ENCODE measurements at regions not wholly inside any gene's neighbourhood (a gene's known extent, or its start where the extent isn't known, plus 50 kb on each side); places are given as distances from the start of the nearest gene placed in this dataset.

DNA sequence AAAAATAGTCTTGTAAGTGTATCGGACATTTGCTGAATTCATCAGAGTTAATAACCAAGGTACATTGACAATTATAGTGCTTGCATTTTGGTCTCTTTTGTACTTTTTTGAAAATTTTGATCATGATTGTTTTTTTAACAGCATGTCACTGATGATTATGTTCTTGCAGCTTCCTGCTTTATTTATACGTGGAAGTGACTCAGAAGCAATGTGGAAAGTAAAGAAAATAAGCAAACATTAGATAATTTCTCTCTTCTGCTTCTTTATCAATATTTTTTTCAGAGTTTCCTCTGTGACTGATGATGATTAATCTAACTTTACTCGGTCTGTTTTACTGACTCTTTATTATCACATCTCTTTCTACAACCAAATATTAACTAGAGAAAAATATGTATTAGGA is 1351.9 kb downstream of the REEP3 start:
- no peak for TF ChIP-seq ZNF331 (CRISPR knock-in tag; IDR thresholded peaks at IDR 0.05; ENCODE audit: low read depth)
- TF ChIP-seq ZNF114 (CRISPR knock-in tag; IDR thresholded peaks at IDR 0.05), result no peak
- TF ChIP-seq JUNB (IDR thresholded peaks at IDR 0.05; ENCODE audit: unreplicated experiment), result no peak
- TF ChIP-seq, protein P1, sequence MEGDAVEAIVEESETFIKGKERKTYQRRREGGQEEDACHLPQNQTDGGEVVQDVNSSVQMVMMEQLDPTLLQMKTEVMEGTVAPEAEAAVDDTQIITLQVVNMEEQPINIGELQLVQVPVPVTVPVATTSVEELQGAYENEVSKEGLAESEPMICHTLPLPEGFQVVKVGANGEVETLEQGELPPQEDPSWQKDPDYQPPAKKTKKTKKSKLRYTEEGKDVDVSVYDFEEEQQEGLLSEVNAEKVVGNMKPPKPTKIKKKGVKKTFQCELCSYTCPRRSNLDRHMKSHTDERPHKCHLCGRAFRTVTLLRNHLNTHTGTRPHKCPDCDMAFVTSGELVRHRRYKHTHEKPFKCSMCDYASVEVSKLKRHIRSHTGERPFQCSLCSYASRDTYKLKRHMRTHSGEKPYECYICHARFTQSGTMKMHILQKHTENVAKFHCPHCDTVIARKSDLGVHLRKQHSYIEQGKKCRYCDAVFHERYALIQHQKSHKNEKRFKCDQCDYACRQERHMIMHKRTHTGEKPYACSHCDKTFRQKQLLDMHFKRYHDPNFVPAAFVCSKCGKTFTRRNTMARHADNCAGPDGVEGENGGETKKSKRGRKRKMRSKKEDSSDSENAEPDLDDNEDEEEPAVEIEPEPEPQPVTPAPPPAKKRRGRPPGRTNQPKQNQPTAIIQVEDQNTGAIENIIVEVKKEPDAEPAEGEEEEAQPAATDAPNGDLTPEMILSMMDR (conservative IDR thresholded peaks at IDR 0.05; ENCODE audit: low read depth in 2 of 2), result no peak
- no peak for TF ChIP-seq CREB1 (CRISPR knock-in tag; IDR thresholded peaks at IDR 0.05; ENCODE audit: low read depth)
- TF ChIP-seq EZH2phosphoT487 (IDR thresholded peaks at IDR 0.05; ENCODE audit: unreplicated experiment), result no peak
- TF ChIP-seq NANOG (IDR thresholded peaks at IDR 0.05; ENCODE audit: borderline replicate concordance), result no peak
- TF ChIP-seq, protein P2, sequence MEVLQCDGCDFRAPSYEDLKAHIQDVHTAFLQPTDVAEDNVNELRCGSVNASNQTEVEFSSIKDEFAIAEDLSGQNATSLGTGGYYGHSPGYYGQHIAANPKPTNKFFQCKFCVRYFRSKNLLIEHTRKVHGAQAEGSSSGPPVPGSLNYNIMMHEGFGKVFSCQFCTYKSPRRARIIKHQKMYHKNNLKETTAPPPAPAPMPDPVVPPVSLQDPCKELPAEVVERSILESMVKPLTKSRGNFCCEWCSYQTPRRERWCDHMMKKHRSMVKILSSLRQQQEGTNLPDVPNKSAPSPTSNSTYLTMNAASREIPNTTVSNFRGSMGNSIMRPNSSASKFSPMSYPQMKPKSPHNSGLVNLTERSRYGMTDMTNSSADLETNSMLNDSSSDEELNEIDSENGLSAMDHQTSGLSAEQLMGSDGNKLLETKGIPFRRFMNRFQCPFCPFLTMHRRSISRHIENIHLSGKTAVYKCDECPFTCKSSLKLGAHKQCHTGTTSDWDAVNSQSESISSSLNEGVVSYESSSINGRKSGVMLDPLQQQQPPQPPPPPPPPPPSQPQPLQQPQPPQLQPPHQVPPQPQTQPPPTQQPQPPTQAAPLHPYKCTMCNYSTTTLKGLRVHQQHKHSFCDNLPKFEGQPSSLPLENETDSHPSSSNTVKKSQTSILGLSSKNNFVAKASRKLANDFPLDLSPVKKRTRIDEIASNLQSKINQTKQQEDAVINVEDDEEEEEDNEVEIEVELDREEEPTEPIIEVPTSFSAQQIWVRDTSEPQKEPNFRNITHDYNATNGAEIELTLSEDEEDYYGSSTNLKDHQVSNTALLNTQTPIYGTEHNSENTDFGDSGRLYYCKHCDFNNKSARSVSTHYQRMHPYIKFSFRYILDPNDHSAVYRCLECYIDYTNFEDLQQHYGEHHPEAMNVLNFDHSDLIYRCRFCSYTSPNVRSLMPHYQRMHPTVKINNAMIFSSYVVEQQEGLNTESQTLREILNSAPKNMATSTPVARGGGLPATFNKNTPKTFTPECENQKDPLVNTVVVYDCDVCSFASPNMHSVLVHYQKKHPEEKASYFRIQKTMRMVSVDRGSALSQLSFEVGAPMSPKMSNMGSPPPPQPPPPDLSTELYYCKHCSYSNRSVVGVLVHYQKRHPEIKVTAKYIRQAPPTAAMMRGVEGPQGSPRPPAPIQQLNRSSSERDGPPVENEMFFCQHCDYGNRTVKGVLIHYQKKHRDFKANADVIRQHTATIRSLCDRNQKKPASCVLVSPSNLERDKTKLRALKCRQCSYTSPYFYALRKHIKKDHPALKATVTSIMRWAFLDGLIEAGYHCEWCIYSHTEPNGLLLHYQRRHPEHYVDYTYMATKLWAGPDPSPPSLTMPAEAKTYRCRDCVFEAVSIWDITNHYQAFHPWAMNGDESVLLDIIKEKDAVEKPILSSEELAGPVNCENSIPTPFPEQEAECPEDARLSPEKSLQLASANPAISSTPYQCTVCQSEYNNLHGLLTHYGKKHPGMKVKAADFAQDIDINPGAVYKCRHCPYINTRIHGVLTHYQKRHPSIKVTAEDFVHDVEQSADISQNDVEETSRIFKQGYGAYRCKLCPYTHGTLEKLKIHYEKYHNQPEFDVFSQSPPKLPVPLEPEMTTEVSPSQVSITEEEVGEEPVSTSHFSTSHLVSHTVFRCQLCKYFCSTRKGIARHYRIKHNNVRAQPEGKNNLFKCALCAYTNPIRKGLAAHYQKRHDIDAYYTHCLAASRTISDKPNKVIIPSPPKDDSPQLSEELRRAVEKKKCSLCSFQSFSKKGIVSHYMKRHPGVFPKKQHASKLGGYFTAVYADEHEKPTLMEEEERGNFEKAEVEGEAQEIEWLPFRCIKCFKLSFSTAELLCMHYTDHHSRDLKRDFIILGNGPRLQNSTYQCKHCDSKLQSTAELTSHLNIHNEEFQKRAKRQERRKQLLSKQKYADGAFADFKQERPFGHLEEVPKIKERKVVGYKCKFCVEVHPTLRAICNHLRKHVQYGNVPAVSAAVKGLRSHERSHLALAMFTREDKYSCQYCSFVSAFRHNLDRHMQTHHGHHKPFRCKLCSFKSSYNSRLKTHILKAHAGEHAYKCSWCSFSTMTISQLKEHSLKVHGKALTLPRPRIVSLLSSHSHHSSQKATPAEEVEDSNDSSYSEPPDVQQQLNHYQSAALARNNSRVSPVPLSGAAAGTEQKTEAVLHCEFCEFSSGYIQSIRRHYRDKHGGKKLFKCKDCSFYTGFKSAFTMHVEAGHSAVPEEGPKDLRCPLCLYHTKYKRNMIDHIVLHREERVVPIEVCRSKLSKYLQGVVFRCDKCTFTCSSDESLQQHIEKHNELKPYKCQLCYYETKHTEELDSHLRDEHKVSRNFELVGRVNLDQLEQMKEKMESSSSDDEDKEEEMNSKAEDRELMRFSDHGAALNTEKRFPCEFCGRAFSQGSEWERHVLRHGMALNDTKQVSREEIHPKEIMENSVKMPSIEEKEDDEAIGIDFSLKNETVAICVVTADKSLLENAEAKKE (CRISPR knock-in tag; IDR thresholded peaks at IDR 0.05), result no peak
- no peak for TF ChIP-seq EZH2 (IDR thresholded peaks at IDR 0.05; ENCODE audit: low read depth, unreplicated experiment)
- TF ChIP-seq, protein P3, sequence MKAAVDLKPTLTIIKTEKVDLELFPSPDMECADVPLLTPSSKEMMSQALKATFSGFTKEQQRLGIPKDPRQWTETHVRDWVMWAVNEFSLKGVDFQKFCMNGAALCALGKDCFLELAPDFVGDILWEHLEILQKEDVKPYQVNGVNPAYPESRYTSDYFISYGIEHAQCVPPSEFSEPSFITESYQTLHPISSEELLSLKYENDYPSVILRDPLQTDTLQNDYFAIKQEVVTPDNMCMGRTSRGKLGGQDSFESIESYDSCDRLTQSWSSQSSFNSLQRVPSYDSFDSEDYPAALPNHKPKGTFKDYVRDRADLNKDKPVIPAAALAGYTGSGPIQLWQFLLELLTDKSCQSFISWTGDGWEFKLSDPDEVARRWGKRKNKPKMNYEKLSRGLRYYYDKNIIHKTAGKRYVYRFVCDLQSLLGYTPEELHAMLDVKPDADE (IDR thresholded peaks at IDR 0.05), result no peak
- no peak for TF ChIP-seq STAT1 (IDR thresholded peaks at IDR 0.05; ENCODE audit: unreplicated experiment)
- TF ChIP-seq POLR2AphosphoS5 (IDR thresholded peaks at IDR 0.05; ENCODE audit: low read depth), result no peak
- TF ChIP-seq, protein P4, sequence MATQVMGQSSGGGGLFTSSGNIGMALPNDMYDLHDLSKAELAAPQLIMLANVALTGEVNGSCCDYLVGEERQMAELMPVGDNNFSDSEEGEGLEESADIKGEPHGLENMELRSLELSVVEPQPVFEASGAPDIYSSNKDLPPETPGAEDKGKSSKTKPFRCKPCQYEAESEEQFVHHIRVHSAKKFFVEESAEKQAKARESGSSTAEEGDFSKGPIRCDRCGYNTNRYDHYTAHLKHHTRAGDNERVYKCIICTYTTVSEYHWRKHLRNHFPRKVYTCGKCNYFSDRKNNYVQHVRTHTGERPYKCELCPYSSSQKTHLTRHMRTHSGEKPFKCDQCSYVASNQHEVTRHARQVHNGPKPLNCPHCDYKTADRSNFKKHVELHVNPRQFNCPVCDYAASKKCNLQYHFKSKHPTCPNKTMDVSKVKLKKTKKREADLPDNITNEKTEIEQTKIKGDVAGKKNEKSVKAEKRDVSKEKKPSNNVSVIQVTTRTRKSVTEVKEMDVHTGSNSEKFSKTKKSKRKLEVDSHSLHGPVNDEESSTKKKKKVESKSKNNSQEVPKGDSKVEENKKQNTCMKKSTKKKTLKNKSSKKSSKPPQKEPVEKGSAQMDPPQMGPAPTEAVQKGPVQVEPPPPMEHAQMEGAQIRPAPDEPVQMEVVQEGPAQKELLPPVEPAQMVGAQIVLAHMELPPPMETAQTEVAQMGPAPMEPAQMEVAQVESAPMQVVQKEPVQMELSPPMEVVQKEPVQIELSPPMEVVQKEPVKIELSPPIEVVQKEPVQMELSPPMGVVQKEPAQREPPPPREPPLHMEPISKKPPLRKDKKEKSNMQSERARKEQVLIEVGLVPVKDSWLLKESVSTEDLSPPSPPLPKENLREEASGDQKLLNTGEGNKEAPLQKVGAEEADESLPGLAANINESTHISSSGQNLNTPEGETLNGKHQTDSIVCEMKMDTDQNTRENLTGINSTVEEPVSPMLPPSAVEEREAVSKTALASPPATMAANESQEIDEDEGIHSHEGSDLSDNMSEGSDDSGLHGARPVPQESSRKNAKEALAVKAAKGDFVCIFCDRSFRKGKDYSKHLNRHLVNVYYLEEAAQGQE (IDR thresholded peaks at IDR 0.05; ENCODE audit: unreplicated experiment), result no peak
- H3K27ac ChIP-seq (ENCODE audit: low read depth), result no peak overlapping the region
- no peak overlapping the region for H3K4me3 Mint-ChIP-seq
- no peak overlapping the region for H3K4me3 ChIP-seq
- no peaks in the 10 kb centered on the region for H3K36me3 ChIP-seq (ENCODE audit: insufficient read depth)
- no peak overlapping the region for H3K4me2 ChIP-seq
- H3K4me1 ChIP-seq (ENCODE audit: insufficient read depth), result no peaks in the 10 kb centered on the region
- no peaks in the 10 kb centered on the region for H3K9me3 Mint-ChIP-seq
- H4K20me1 ChIP-seq (replicated peaks; ENCODE audit: insufficient read depth), result no peaks in the 10 kb centered on the region
- DNase-seq (ENCODE audit: low spot score) (no peak), ATAC-seq (no peak)
- H3K9me2 ChIP-seq (ENCODE audit: insufficient read depth), result no peaks in the 10 kb centered on the region; the same call in 1 of the 2 replicates
- no peaks in the 10 kb centered on the region for H3K27me3 Mint-ChIP-seq (ENCODE audit: insufficient read depth, low read depth, poor library complexity)
- H3K27me3 ChIP-seq (ENCODE audit: insufficient read depth), result no peaks in the 10 kb centered on the region
- H3K36me3 Mint-ChIP-seq (ENCODE audit: low read depth), result no peaks in the 10 kb centered on the region
- H3K79me2 ChIP-seq (replicated peaks; ENCODE audit: insufficient read depth), result no peaks in the 10 kb centered on the region
- H2AFZ ChIP-seq, result no peak overlapping the region
- no peaks in the 10 kb centered on the region for H3F3A ChIP-seq (replicated peaks; ENCODE audit: low read depth)
- H3K4me1 Mint-ChIP-seq, result no peaks in the 10 kb centered on the region
- H3K27ac Mint-ChIP-seq, result no peak overlapping the region
